ENCODE measurements at regions not wholly inside any gene's neighbourhood (a gene's known extent, or its start where the extent isn't known, plus 50 kb on each side); places are given as distances from the start of the nearest gene placed in this dataset.

DNA sequence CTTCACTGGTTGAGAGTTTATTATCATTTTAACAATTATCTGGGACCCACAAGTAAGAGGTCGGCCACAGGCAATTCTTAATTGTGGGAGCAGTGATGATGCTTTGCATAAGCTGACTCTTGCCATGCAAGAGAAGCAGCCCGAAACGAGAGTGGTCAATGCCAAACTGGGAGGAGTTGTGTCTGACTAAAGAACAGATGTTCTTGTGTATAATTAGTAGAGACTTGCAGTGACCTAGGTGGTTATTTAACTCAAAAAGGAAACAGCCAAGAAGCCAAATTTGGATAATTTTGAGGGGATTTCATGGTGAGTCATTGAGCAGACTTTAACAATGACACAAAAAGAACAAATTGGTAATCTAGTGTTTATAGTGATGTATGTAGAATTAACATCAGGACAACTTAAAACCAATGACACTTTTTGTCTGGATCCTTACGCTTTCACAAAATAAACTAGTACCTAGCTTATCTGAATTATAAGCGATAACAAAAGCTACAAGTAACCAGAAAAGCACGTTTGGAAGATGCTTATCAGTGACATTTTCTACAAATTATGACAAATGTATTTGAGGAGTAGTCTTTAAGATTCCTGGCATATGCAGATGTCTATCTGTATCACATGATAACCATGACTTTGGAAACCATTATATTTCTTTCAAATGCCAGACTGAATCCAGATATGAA is 184.7 kb upstream of the DLGAP1 start:
- no peak for TF ChIP-seq CTCF (IDR thresholded peaks at IDR 0.05)
- H3K36me3 Mint-ChIP-seq: no peaks in the 10 kb centered on the region
- Histone ChIP-seq H3K4me1 (ENCODE audit: control insufficient read depth in 1 of 2, insufficient read depth in 2 of 2, low read length in 2 of 2) (no peaks in the 10 kb centered on the region), H3K27ac (ENCODE audit: low read depth in 1 of 2, low read length in 2 of 2) (no peak overlapping the region), H3K4me3 (replicated peaks in 1 of 3; ENCODE audit: low read depth in 2 of 3, low read length in 3 of 3) (no peak overlapping the region), H3K4me2 (replicated peaks; ENCODE audit: extremely low read depth, low read length, poor library complexity, severe bottlenecking) (no peak overlapping the region), H4K20me1 (ENCODE audit: insufficient read depth, low read length) (no peaks in the 10 kb centered on the region), H3K27me3 (ENCODE audit: control insufficient read depth in 2 of 2, insufficient read depth in 2 of 2, low read length in 2 of 2) (no peaks in the 10 kb centered on the region), H3K9ac (ENCODE audit: insufficient read depth, low read length, poor library complexity, severe bottlenecking) (no peak overlapping the region), H2AFZ (ENCODE audit: insufficient read depth, low read depth, low read length, poor library complexity, severe bottlenecking) (no peak overlapping the region), H3K36me3 (replicated peaks in 1 of 2; ENCODE audit: control insufficient read depth in 1 of 2, insufficient read depth in 2 of 2, low read length in 2 of 2) (no peaks in the 10 kb centered on the region), H3K9me3 (replicated peaks in 1 of 2; ENCODE audit: control insufficient read depth in 1 of 2, insufficient read depth in 1 of 2, low read length in 2 of 2) (peaks cover 3 to 14% of the 10 kb centered on the region in 2 donors), H3K79me2 (ENCODE audit: insufficient read depth, low read length) (no peaks in the 10 kb centered on the region)
- H3K27me3 Mint-ChIP-seq (ENCODE audit: low read depth in 3 of 3): no peaks in the 10 kb centered on the region
- 80% methylated on average over 2 of the region's 6 CpGs for WGBS (ENCODE audit: insufficient coverage)
- no peak for DNase-seq
- peak overlapping the region in 1 of 7 donors; percentile 6 for H3K27ac Mint-ChIP-seq
- H3K4me3 Mint-ChIP-seq: no peak overlapping the region
- H3K4me1 Mint-ChIP-seq: no peaks in the 10 kb centered on the region
- peaks cover 0 to 11% (median 2%) of the 10 kb centered on the region in 7 donors for H3K9me3 Mint-ChIP-seq
- intact Hi-C loops (cut with micrococcal nuclease): no loop called here

DNA sequence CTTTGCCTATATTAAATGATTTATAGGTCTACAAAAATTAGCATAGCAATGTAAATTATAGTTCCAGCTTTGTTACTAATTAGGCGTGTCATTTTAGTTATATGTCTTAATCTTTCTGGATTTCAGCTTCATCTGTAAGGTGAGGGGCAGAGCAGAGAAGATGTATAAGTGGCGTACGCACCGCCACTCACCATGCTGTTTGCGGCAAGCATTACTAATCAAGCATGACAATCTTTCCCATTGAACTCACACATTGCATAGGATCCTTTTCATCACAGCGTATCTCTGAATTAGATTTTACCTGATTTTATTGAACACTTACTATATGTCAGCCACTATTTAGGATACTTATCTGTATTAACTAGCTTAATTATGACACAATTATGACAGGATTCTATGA is 183.6 kb upstream of the DLGAP1 start:
- Histone ChIP-seq H3K79me2 (ENCODE audit: insufficient read depth, low read length) (no peaks in the 10 kb centered on the region), H3K9me3 (replicated peaks in 1 of 2; ENCODE audit: control insufficient read depth in 1 of 2, insufficient read depth in 1 of 2, low read length in 2 of 2) (peaks cover 3 to 14% of the 10 kb centered on the region in 2 donors), H3K36me3 (replicated peaks in 1 of 2; ENCODE audit: control insufficient read depth in 1 of 2, insufficient read depth in 2 of 2, low read length in 2 of 2) (no peaks in the 10 kb centered on the region), H4K20me1 (ENCODE audit: insufficient read depth, low read length) (no peaks in the 10 kb centered on the region), H3K4me1 (ENCODE audit: control insufficient read depth in 1 of 2, insufficient read depth in 2 of 2, low read length in 2 of 2) (no peaks in the 10 kb centered on the region), H2AFZ (ENCODE audit: insufficient read depth, low read depth, low read length, poor library complexity, severe bottlenecking) (no peak overlapping the region), H3K4me2 (replicated peaks; ENCODE audit: extremely low read depth, low read length, poor library complexity, severe bottlenecking) (no peak overlapping the region), H3K27me3 (ENCODE audit: control insufficient read depth in 2 of 2, insufficient read depth in 2 of 2, low read length in 2 of 2) (no peaks in the 10 kb centered on the region), H3K27ac (ENCODE audit: low read depth in 1 of 2, low read length in 2 of 2) (no peak overlapping the region), H3K9ac (ENCODE audit: insufficient read depth, low read length, poor library complexity, severe bottlenecking) (no peak overlapping the region), H3K4me3 (replicated peaks in 1 of 3; ENCODE audit: low read depth in 2 of 3, low read length in 3 of 3) (no peak overlapping the region)
- TF ChIP-seq CTCF (IDR thresholded peaks at IDR 0.05): no peak
- no peaks in the 10 kb centered on the region for H3K36me3 Mint-ChIP-seq
- DNase-seq: no peak
- no CpG with 5 or more reads among the region's 6 CpGs for WGBS (ENCODE audit: insufficient coverage)
- no peaks in the 10 kb centered on the region for H3K4me1 Mint-ChIP-seq
- H3K4me3 Mint-ChIP-seq: no peak overlapping the region
- intact Hi-C loops (cut with micrococcal nuclease): no loop called here
- H3K27me3 Mint-ChIP-seq (ENCODE audit: low read depth in 3 of 3): no peaks in the 10 kb centered on the region
- peaks cover 0 to 11% (median 3%) of the 10 kb centered on the region in 7 donors for H3K9me3 Mint-ChIP-seq
- no peak overlapping the region for H3K27ac Mint-ChIP-seq
